Cerebellar cortex (tissue), 1 donor: ENCODE measurements at regions not wholly inside any gene's neighbourhood (a gene's known extent, or its start where the extent isn't known, plus 50 kb on each side); places are given as distances from the start of the nearest gene placed in this dataset.
"Not testable (repeated sequence)": the region's sequence is repeated elsewhere in the genome, so short reads cannot be mapped to it uniquely, and the experiment has no call there.

ENCODE experiments used
- DNase-seq: peaks from one replicate; pipeline ENCODE4 v3.0.0-alpha.2; 2015; ENCODE audit warnings: low spot score

- DNase-seq, result not testable (repeated sequence)
Observed at GRCh38 chr3:144023543-144023942, 51.9 kb downstream of the DIPK2A start.

- DNase-seq, result no peak
Observed at GRCh38 chr3:144028798-144029411, 57.3 kb downstream of the DIPK2A start.

- DNase-seq, result no peak
Observed at GRCh38 chr3:144029769-144030168, 58.1 kb downstream of the DIPK2A start.

GRCh38 chr3:144031938-144032337 lies 60.3 kb downstream of the DIPK2A start:
- DNase-seq, result peak; percentile 91

- DNase-seq, result no peak
Observed at GRCh38 chr3:144032531-144033239, 61.1 kb downstream of the DIPK2A start.

GRCh38 chr3:144033240-144033589 lies 61.6 kb downstream of the DIPK2A start:
- DNase-seq, result no peak

- DNase-seq, result peak; percentile 41
Observed at GRCh38 chr3:144033863-144034262, 62.2 kb downstream of the DIPK2A start.

GRCh38 chr3:144034715-144035290 lies 63.2 kb downstream of the DIPK2A start:
- no peak for DNase-seq

- DNase-seq, result no peak
Observed at GRCh38 chr3:144036498-144036897, 64.9 kb downstream of the DIPK2A start.

- DNase-seq, result no peak
Observed at GRCh38 chr3:144039661-144040060, 68.0 kb downstream of the DIPK2A start.

- no peak for DNase-seq
Observed at GRCh38 chr3:144041960-144042556, 70.4 kb downstream of the DIPK2A start.

GRCh38 chr3:144045766-144046165 lies 74.1 kb downstream of the DIPK2A start:
- no peak for DNase-seq

GRCh38 chr3:144049374-144049773 lies 77.8 kb downstream of the DIPK2A start:
- no peak for DNase-seq

GRCh38 chr3:144051211-144051610 lies 79.6 kb downstream of the DIPK2A start:
- no peak for DNase-seq

GRCh38 chr3:144052275-144052674 lies 80.7 kb downstream of the DIPK2A start:
- no peak for DNase-seq

- DNase-seq, result no peak
Observed at GRCh38 chr3:144053121-144053520, 81.5 kb downstream of the DIPK2A start.

- DNase-seq, result no peak
Observed at GRCh38 chr3:144054766-144055165, 83.1 kb downstream of the DIPK2A start.

GRCh38 chr3:144055604-144056003 lies 84.0 kb downstream of the DIPK2A start:
- no peak for DNase-seq

GRCh38 chr3:144058713-144059112 lies 87.1 kb downstream of the DIPK2A start:
- no peak for DNase-seq

GRCh38 chr3:144059481-144059880 lies 87.9 kb downstream of the DIPK2A start:
- DNase-seq, result no peak

- no peak for DNase-seq
Observed at GRCh38 chr3:144060881-144061280, 89.3 kb downstream of the DIPK2A start.

GRCh38 chr3:144063306-144063705 lies 91.7 kb downstream of the DIPK2A start:
- DNase-seq, result no peak

- DNase-seq, result no peak
Observed at GRCh38 chr3:144067059-144067458, 95.4 kb downstream of the DIPK2A start.
